ENCODE measurements at regions not wholly inside any gene's neighbourhood (a gene's known extent, or its start where the extent isn't known, plus 50 kb on each side); places are given as distances from the start of the nearest gene placed in this dataset.

GRCh38 chr10:60728056-60728455, 50.2 kb upstream of the CDK1 start:
- no peak for DNase-seq

DNA sequence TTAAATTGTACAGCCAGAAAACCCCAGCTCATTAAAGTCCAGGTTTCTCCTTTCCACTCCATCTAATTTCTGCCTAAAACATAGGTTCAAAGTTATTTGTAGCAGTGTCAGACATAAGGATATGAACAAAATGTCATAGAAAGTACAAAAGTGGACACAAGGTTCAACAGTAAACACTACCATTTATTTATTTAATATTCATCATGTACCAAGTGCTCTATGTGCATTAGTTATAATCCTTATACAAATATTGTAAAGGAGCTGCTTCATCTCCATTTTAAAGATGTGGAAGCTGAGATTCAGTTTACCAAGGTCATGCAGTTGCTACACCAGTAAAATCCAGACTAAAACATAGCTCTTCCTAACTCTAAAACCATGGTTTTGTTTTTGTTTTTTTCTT, 52.0 kb upstream of the CDK1 start:
- DNase-seq: no peak

GRCh38 chr10:60722623-60723022, 55.7 kb upstream of the CDK1 start:
- no peak for DNase-seq

- no peak for DNase-seq
Measured at GRCh38 chr10:60719721-60720120, 58.6 kb upstream of the CDK1 start.

GRCh38 chr10:60718886-60719285, 59.4 kb upstream of the CDK1 start:
- DNase-seq: no peak

- no peak for DNase-seq
Measured at GRCh38 chr10:60717852-60718251, 60.4 kb upstream of the CDK1 start.

- DNase-seq: no peak
Measured at GRCh38 chr10:60714233-60714632, 64.0 kb upstream of the CDK1 start.

DNA sequence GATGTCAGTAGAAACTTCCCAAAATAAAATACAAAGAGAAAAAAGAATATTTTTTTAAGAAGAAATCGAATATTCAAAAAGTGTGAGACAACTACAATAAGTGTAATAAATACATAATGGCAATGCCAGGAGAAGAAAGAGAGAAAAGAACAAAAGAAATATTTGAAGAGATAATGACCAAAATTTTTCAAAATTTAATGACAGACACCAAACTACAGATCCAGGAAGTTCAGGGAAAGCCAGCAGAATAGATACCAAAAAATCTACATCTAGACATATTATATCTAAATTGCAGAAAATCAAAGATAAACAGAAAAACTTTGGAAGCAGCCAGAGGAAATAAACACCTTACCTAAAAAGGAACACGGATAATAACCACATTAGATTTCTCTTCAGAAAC, 66.8 kb upstream of the CDK1 start:
- no peak for DNase-seq

GRCh38 chr10:60710041-60710440, 68.2 kb upstream of the CDK1 start:
- DNase-seq: no peak

- DNase-seq: no peak
Measured at GRCh38 chr10:60708666-60709065, 69.6 kb upstream of the CDK1 start.

GRCh38 chr10:60707841-60708240, 70.4 kb upstream of the CDK1 start:
- no peak for DNase-seq

- DNase-seq: no peak
Measured at GRCh38 chr10:60706146-60706545, 72.1 kb upstream of the CDK1 start.

DNA sequence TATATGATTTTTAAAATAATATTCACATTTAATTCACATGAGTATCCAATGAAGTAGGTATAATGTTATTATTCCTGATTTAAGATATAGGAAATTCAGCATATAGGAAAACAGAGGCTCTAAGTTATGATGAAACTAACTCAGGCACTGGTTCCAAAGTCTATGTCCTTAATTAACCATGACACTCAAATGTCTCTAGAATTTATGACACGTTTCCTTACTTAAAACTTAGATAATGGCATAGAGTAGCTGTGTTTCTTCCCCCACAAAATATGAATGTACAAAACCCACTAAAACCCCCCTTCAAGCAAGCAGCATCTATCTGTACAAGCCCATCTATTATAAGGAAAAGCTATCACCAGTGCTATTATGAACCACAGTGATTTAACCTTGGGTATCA, 72.9 kb upstream of the CDK1 start:
- DNase-seq: no peak

DNA sequence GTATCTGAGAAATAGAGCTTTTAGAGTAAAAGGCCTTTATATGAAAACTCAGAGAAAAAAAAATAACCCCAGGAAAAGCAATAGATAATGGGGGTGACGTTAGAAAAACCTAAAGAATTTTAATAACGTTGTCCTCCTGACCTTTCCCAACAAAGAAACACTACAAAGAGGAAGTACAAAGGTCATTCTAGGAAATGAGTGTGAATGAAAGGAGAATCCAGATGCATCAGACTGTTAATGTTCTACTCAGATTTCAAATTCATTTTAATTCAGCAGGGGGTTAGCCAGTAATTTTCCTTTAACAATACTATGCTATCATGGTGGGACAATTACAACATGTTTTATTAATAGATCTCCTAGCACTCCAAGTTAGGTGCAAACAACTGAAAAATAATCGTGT, 73.8 kb upstream of the CDK1 start:
- no peak for DNase-seq

- no peak for DNase-seq
Measured at GRCh38 chr10:60703266-60704041, 74.8 kb upstream of the CDK1 start.

DNA sequence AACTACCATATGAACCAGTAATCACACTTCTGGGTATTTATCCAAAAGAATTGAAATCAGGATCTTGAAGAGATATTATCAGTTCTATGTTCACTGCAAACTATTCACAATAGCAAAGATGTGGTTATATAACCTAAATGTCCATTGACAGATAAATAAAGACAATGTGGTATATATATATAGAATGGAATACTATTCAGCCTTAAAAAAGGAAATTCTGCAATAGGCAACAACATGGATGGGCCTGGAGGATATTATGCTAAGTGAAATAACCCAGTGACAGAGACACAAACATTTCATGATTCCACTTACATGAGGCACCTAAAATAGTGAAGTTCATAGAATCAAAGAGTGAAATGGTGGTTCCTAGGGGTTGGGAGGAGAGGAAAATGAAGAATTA, 90.6 kb upstream of the CDK1 start:
- no peak for DNase-seq

DNA sequence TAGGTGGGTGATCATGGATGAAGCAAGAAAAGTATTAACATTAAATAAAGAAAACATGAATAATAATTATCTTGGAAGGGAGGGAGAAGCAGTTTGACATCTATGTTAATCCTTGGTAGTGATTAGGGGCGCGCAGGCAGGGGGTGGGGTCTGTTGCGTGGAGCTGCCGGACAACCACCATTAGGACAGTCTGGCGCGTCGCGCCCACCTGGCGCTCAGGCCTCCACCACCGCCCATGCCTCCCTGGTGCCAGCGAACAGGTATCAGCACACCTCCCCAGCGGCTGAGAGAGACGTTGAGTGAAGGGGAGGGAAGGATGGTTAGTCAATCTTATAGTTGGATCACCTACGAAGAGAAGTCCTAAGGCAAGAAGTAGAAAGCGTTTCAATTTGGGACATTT, 94.2 kb upstream of the CDK1 start:
- DNase-seq: no peak

- no peak for DNase-seq
Measured at GRCh38 chr10:60681103-60681502, 97.2 kb upstream of the CDK1 start.

- DNase-seq: no peak
Measured at GRCh38 chr10:60679388-60679990, 98.8 kb upstream of the CDK1 start.

DNA sequence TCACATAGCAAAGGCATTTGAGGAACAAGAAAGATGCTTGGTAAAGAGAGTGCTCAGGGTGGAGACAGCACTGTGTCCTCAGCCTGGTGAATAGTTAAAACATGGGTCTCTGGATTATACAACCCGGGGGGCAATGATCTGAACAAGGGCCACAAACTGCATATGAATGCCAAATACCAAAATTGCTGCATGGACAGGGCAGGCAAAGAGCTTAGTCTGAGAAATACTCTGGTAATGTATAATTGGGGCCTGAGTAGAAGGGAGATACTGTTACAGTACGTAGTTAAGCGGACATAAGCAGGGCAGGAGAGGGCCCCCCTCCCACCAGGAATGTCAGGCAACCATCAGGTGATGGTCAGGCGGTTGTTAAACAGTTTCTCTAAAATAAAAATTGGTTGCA, 99.3 kb upstream of the CDK1 start:
- no peak for DNase-seq

GRCh38 chr10:60677531-60678129, 100.6 kb upstream of the CDK1 start:
- DNase-seq: no peak

- no peak for DNase-seq
Measured at GRCh38 chr10:60675236-60675635, 103.0 kb upstream of the CDK1 start.

DNA sequence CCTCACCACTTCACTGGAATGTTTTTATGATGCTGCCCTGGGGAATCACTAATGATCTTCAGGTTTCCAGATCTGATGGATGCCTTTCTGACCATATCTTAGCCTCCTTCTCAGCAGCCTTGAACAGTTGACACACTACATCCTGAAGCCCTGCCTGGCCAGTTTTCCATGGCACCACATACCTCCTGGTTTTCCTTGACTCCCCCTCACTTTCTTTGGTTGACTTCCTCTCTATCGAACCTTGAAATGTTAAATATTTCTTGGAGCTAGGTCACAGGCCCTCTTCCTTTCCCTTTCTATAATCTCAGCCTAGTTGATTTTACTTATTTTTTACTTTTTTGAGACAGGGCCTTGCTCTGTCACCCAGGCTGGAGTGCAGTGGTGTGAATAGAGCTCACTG, 108.8 kb upstream of the CDK1 start:
- no peak for DNase-seq

DNA sequence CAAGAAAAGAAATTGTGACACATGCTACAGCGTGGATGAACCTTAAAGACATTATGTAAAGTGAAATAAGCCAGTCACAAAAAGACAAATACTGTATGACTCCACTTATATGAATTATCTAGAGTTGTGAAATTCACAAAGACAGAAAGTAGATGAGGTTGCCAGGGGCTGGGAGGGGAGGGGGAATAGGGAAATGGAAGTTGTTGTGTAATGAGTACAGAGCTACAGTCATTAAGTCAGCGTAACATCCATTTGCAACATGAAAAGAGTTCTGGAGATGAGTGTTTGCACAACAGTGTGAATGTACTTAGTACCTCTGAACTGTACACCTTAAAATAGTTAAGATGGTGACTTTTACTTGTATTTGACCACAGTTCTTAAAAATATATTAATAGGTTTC, 112.1 kb upstream of the CDK1 start:
- peak; percentile 34 for DNase-seq

GRCh38 chr10:60664859-60665258, 113.4 kb upstream of the CDK1 start:
- DNase-seq: no peak

All from activated naive CD4-positive, alpha-beta T cell treated with Interleukin-2 at 50 U/mL for 16 hours (primary cell).